H1 (cell line): ENCODE measurements at regions not wholly inside any gene's neighbourhood (a gene's known extent, or its start where the extent isn't known, plus 50 kb on each side); places are given as distances from the start of the nearest gene placed in this dataset.
A peak's percentile ranks its signal among the peaks of the same experiment; 100 is the strongest.
"Not testable (repeated sequence)": the region's sequence is repeated elsewhere in the genome, so short reads cannot be mapped to it uniquely, and the experiment has no call there.

Experiments used
- CTCF ChIA-PET: fragments of 300-600 bp; sonication (Branson Sonifier 250); formaldehyde crosslinking; loops from one replicate; lab custom pipeline; 2021; ENCODE audit not compliant: partially characterized antibody; lab: Charles Lee
- POLR2A ChIA-PET: fragments of 300-600 bp; sonication (Branson Sonifier 250); formaldehyde crosslinking; loops from one replicate; lab custom pipeline; 2021; ENCODE audit warnings: inconsistent platforms; ENCODE audit not compliant: partially characterized antibody; lab: Charles Lee
- DNase-seq, 2 experiments: peaks; one replicate each; pipeline versions ENCODE4 v3.0.0 to v3.0.0-alpha.2; 2010 to 2022; ENCODE audit warnings: low spot score in 2 of 2, low read depth in 1 of 2, mixed read lengths in 1 of 2
- FAIRE-seq: peaks from 2 replicates; lab custom pipeline; 2011; peaks lifted over from hg19 to GRCh38; lab: Jason Lieb, UNC
- H2AFZ ChIP-seq: 2 replicates; pipeline ENCODE4 v1.8.1; 2012; ENCODE audit warnings: low read length, inconsistent platforms
- H2AK5ac ChIP-seq: 2 replicates; pipeline ENCODE4 v1.6.1; 2013; ENCODE audit warnings: low read depth, low read length
- H2BK120ac ChIP-seq: replicated peaks from 2 replicates; pipeline ENCODE3; 2013; ENCODE audit warnings: low read depth, low read length, inconsistent platforms
- H2BK12ac ChIP-seq: 2 replicates; pipeline ENCODE4 v1.6.1; 2013; ENCODE audit warnings: low read depth, low read length
- H2BK15ac ChIP-seq: 2 replicates; pipeline ENCODE4 v1.6.1; 2013; ENCODE audit warnings: low read length
- H2BK20ac ChIP-seq: 2 replicates; pipeline ENCODE4 v1.6.1; 2013; ENCODE audit warnings: low read length
- H2BK5ac ChIP-seq: 2 replicates; pipeline ENCODE4 v1.6.1; 2013; ENCODE audit warnings: low read depth, low read length
- H3K14ac ChIP-seq: 2 replicates; pipeline ENCODE4 v1.6.1; 2013; ENCODE audit warnings: inconsistent platforms; ENCODE audit not compliant: insufficient read length
- H3K18ac ChIP-seq: 2 replicates; pipeline ENCODE4 v1.6.1; 2013; ENCODE audit warnings: low read length; ENCODE audit errors: extremely low read depth
- H3K23ac ChIP-seq: 2 replicates; pipeline ENCODE4 v1.6.1; 2013; ENCODE audit warnings: inconsistent platforms; ENCODE audit not compliant: insufficient read length
- H3K23me2 ChIP-seq: 2 replicates; pipeline ENCODE4 v1.6.1; 2013; ENCODE audit warnings: low read depth, low read length
- H3K27ac ChIP-seq: 2 replicates; pipeline ENCODE4 v1.6.1; 2011; ENCODE audit warnings: low read depth, low read length, inconsistent platforms
- H3K27me3 ChIP-seq, 4 experiments: replicated peaks in 1 of 4; 1 replicate in 1 of 4; 2 replicates in 3 of 4; pipeline versions ENCODE4 v1.6.1 to v1.8.1; 2011 to 2013; ENCODE audit warnings: low read length in 3 of 4, mild to moderate bottlenecking in 3 of 4, inconsistent platforms in 2 of 4, mixed read lengths in 2 of 4, moderate library complexity in 1 of 4; ENCODE audit not compliant: control insufficient read depth in 3 of 4, insufficient read depth in 3 of 4; ENCODE audit errors: extremely low read depth in 1 of 4
- H3K36me3 ChIP-seq, 4 experiments: 2 replicates each; pipeline versions ENCODE4 v1.6.1 to v1.8.1; 2011 to 2013; ENCODE audit warnings: mild to moderate bottlenecking in 4 of 4, low read length in 3 of 4, moderate library complexity in 2 of 4, control low read depth in 1 of 4, inconsistent platforms in 1 of 4; ENCODE audit not compliant: insufficient read depth in 4 of 4, control insufficient read depth in 2 of 4
- H3K4ac ChIP-seq: replicated peaks from 2 replicates; pipeline ENCODE3; 2013; ENCODE audit warnings: low read length, low read depth, mixed read lengths, inconsistent platforms; ENCODE audit not compliant: insufficient read length
- H3K4me1 ChIP-seq, 4 experiments: replicated peaks in 1 of 4; 1 replicate in 1 of 4; 2 replicates in 3 of 4; pipeline versions ENCODE4 v1.6.1 to v1.8.1; 2011 to 2013; ENCODE audit warnings: low read length in 3 of 4, inconsistent platforms in 2 of 4, mixed read lengths in 1 of 4; ENCODE audit not compliant: insufficient read depth in 4 of 4, control insufficient read depth in 3 of 4
- H3K4me2 ChIP-seq, 2 experiments: 2 replicates each; pipeline versions ENCODE4 v1.6.1 to v1.8.1; 2011 to 2013; ENCODE audit warnings: low read depth in 2 of 2, low read length in 2 of 2, control low read depth in 1 of 2, inconsistent platforms in 1 of 2, mild to moderate bottlenecking in 1 of 2; ENCODE audit not compliant: insufficient read depth in 1 of 2
- H3K4me3 ChIP-seq, 4 experiments: fragments of 200-600, 300-600 bp in 1 of 4; sonication (generic), shearing (Covaris generic), sonication (Bioruptor Twin) in 1 of 4; 2 replicates each; pipeline versions ENCODE4 v1.5.1 to v1.8.1; 2011 to 2016; ENCODE audit warnings: low read length in 4 of 4, low read depth in 3 of 4, control low read depth in 2 of 4, inconsistent platforms in 2 of 4, mild to moderate bottlenecking in 2 of 4, mixed read lengths in 1 of 4, moderate library complexity in 1 of 4; ENCODE audit not compliant: insufficient read depth in 2 of 4; ENCODE audit errors: extremely low read depth in 1 of 4
- H3K56ac ChIP-seq: replicated peaks from 2 replicates; pipeline ENCODE3; 2013; ENCODE audit warnings: low read depth, mild to moderate bottlenecking, mixed read lengths, low read length, inconsistent platforms; ENCODE audit not compliant: insufficient read length
- H3K79me1 ChIP-seq: 2 replicates; pipeline ENCODE4 v1.6.1; 2013; ENCODE audit warnings: low read depth, low read length, control low read depth
- H3K79me2 ChIP-seq, 2 experiments: 2 replicates each; pipeline versions ENCODE4 v1.6.1 to v1.8.1; 2012 to 2013; ENCODE audit warnings: low read length in 2 of 2, mild to moderate bottlenecking in 2 of 2, inconsistent platforms in 1 of 2; ENCODE audit not compliant: insufficient read depth in 2 of 2, control insufficient read depth in 1 of 2
- H3K9ac ChIP-seq, 4 experiments: replicated peaks in 1 of 4; 1 replicate in 1 of 4; 2 replicates in 3 of 4; pipeline versions ENCODE4 v1.6.1 to v1.8.1; 2011 to 2013; ENCODE audit warnings: low read depth in 3 of 4, low read length in 3 of 4, control low read depth in 2 of 4, mild to moderate bottlenecking in 2 of 4, moderate library complexity in 2 of 4, inconsistent platforms in 1 of 4; ENCODE audit errors: extremely low read depth in 1 of 4
- H3K9me3 ChIP-seq, 2 experiments: 2 replicates each; pipeline versions ENCODE4 v1.6.1 to v1.8.1; 2012 to 2013; ENCODE audit warnings: mild to moderate bottlenecking in 2 of 2, moderate library complexity in 2 of 2, control low read depth in 1 of 2, inconsistent platforms in 1 of 2, low read depth in 1 of 2, low read length in 1 of 2, mixed read lengths in 1 of 2; ENCODE audit not compliant: insufficient read depth in 2 of 2
- H4K20me1 ChIP-seq, 2 experiments: replicated peaks in 1 of 2; 2 replicates each; pipeline versions ENCODE3 to v1.8.1; 2011 to 2013; ENCODE audit warnings: inconsistent platforms in 2 of 2, low read length in 2 of 2, mild to moderate bottlenecking in 1 of 2; ENCODE audit not compliant: insufficient read depth in 2 of 2, control insufficient read depth in 1 of 2
- H4K5ac ChIP-seq: 2 replicates; pipeline ENCODE4 v1.6.1; 2013; ENCODE audit warnings: low read length, low read depth, mixed read lengths, inconsistent platforms; ENCODE audit not compliant: insufficient read length
- H4K8ac ChIP-seq: 2 replicates; pipeline ENCODE4 v1.8.0; 2013; ENCODE audit warnings: mild to moderate bottlenecking, moderate library complexity, low read length, inconsistent platforms; ENCODE audit not compliant: insufficient read depth; ENCODE audit errors: extremely low read depth
- H4K91ac ChIP-seq: replicated peaks from 2 replicates; pipeline ENCODE3; 2013; ENCODE audit warnings: low read length, mixed read lengths, inconsistent platforms; ENCODE audit not compliant: insufficient read length
- WGBS, 2 experiments: shearing (Covaris generic) in 1 of 2; methylation state at CpG; one replicate each; pipeline versions ENCODE4 v1.1.6 to v1.1.7; 2013 to 2015; ENCODE audit warnings: low lambda C conversion rate in 2 of 2, mixed read lengths in 2 of 2, inconsistent platforms in 1 of 2, low coverage in 1 of 2, missing lambda C conversion rate in 1 of 2; ENCODE audit not compliant: insufficient replicate concordance in 2 of 2, insufficient coverage in 1 of 2, insufficient read length in 1 of 2; ENCODE audit errors: extremely low coverage in 1 of 2, missing lambda C conversion rate in 1 of 2; 5-methylcytosine and 5-hydroxymethylcytosine counted together

DNA sequence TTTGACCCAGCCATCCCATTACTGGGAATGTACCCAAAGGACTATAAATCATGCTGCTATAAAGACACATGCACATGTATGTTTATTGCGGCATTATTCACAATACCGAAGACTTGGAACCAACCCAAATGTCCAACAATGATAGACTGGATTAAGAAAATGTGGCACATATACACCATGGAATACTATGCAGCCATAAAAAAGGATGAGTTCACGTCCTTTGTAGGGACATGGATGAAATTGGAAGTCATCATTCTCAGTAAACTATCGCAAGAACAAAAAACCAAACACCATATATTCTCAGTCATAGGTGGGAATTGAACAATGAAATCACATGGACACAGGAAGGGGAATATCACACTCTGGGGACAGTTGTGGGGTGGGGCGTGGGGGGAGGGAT, 170.4 kb downstream of the PPP1R3A start:
- H2BK5ac ChIP-seq, H3K27me3 ChIP-seq, H3K36me3 ChIP-seq, H3K18ac ChIP-seq, CTCF ChIA-PET, H3K4me3 ChIP-seq, H3K4me1 ChIP-seq, H3K14ac ChIP-seq, H3K79me1 ChIP-seq, H3K23me2 ChIP-seq, H2BK15ac ChIP-seq, DNase-seq, H3K56ac ChIP-seq, FAIRE-seq, H4K91ac ChIP-seq, POLR2A ChIA-PET, H2BK20ac ChIP-seq, H3K4ac ChIP-seq, H4K8ac ChIP-seq, H3K23ac ChIP-seq, H2AK5ac ChIP-seq, H3K27ac ChIP-seq, H2AFZ ChIP-seq, H3K79me2 ChIP-seq, H3K4me2 ChIP-seq, H2BK120ac ChIP-seq, H4K20me1 ChIP-seq, H2BK12ac ChIP-seq, H3K9me3 ChIP-seq, H4K5ac ChIP-seq, H3K9ac ChIP-seq: not testable (repeated sequence)
- WGBS, 2 experiments: 98% methylated on average over 5 of the region's 5 CpGs; no CpG with 5 or more reads in 1 of the 2 experiments

DNA sequence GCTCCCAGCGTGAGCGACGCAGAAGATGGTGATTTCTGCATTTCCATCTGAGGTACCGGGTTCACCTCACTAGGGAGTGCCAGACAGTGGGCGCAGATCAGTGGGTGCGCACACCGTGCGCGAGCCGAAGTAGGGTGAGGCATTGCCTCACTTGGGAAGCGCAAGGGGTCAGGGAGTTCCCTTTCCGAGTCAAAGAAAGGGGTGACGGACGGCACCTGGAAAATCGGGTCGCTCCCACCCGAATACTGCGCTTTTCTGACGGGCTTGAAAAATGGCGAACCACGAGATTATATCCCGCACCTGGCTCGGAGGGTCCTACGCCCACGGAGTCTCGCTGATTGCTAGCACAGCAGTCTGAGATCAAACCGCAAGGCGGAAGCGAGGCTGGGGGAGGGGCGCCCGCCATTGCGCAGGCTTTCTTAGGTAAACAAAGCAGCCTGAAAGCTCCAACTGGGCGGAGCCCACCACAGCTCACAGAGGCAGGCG, 175.8 kb downstream of the PPP1R3A start:
- H3K23ac ChIP-seq, H3K9ac ChIP-seq, H2BK20ac ChIP-seq, H3K4ac ChIP-seq, H3K14ac ChIP-seq, H3K4me3 ChIP-seq, H2BK5ac ChIP-seq, H3K79me1 ChIP-seq, H2AK5ac ChIP-seq, H3K4me1 ChIP-seq, H3K23me2 ChIP-seq, H2BK12ac ChIP-seq, H3K36me3 ChIP-seq, H3K27me3 ChIP-seq, H2BK15ac ChIP-seq, FAIRE-seq, H4K20me1 ChIP-seq, H3K9me3 ChIP-seq, H3K27ac ChIP-seq, H2BK120ac ChIP-seq, H3K18ac ChIP-seq, H4K5ac ChIP-seq, H3K4me2 ChIP-seq, H2AFZ ChIP-seq, H3K79me2 ChIP-seq, H4K91ac ChIP-seq, CTCF ChIA-PET, H3K56ac ChIP-seq: not testable (repeated sequence)
- WGBS, 2 experiments: 97% methylated on average over 20 of the region's 34 CpGs; no CpG with 5 or more reads in 1 of the 2 experiments
- DNase-seq: peak; percentile 41 to 46
- POLR2A ChIA-PET: interaction anchor here (1.0 kb wide), 1 partner anchor 9 kb away, joined by 3 read pairs; no protein-coding TSS in a partner anchor
- H4K8ac ChIP-seq: peak overlapping the region; percentile 68; the same call in 1 of the 2 replicates
